Epithelial cell of esophagus (primary cell): ENCODE measurements at regions not wholly inside any gene's neighbourhood (a gene's known extent, or its start where the extent isn't known, plus 50 kb on each side); places are given as distances from the start of the nearest gene placed in this dataset.

ENCODE experiments used
- DNase-seq: peaks from one replicate; pipeline ENCODE4 v3.0.0; 2010; ENCODE audit warnings: low read depth
- H3K4me3 ChIP-seq: 2 replicates; pipeline ENCODE4 v1.5.1; 2011; ENCODE audit warnings: mild to moderate bottlenecking, low read length, control low read depth
- CTCF ChIP-seq: IDR thresholded peaks from 2 replicates; pipeline ENCODE4 v1.5.1; 2011; ENCODE audit warnings: low read depth, mild to moderate bottlenecking, low read length, control low read depth, inconsistent platforms; ENCODE audit not compliant: insufficient read depth; ENCODE audit errors: missing control alignments

DNA sequence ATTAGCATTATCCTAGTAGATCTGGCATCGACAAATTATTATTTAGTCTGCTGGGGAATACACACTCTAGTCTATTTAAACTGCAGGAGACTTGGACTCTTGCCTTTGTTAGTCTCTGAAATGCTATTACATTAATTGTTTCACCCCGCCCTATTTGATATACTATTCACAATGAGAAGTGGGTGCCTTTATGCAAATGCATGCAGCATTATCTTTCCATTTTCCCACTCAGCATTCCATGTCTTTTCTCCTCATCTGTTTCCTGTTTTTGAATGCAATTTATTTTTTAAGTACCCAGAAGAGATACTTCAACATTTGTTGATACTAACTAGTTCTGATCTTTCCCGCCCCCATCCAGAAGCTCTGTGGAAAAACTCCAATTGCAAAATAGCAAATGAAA is 395.3 kb upstream of the NXPH2 start:
- DNase-seq, result no peak
- H3K4me3 ChIP-seq, result no peak overlapping the region
- no peak for TF ChIP-seq CTCF

- no peak overlapping the region for H3K4me3 ChIP-seq
- DNase-seq, result no peak
- no peak for TF ChIP-seq CTCF
These were observed 390.2 kb upstream of the NXPH2 start for GRCh38 chr2:139170406-139170805.

DNA sequence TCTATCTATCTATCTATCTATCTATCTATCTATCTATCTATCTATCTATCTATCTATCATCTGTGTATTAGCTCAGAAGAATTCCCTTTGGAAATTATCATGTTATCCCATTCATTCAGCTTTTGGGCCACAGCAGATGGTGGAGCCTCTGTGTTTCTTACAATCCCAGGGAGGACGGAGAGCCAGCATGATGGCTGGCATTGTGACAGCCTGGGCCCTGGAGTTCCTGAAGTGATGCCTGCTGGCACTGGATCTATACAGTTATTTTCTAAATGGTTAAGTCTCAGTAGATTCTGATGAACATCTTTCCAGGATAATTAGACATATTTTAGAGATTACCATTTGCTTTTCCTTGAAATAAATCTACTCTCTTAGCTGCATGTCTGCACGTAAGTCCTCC is 385.4 kb upstream of the NXPH2 start:
- no peak for DNase-seq
- TF ChIP-seq CTCF, result no peak
- no peak overlapping the region for H3K4me3 ChIP-seq

- peak; percentile 2 for DNase-seq
- TF ChIP-seq CTCF, result no peak
- H3K4me3 ChIP-seq, result no peak overlapping the region
These were observed 384.9 kb upstream of the NXPH2 start for GRCh38 chr2:139165041-139165440.

GRCh38 chr2:139162957-139163356 is 382.8 kb upstream of the NXPH2 start:
- no peak for DNase-seq
- no peak overlapping the region for H3K4me3 ChIP-seq
- TF ChIP-seq CTCF, result no peak

- H3K4me3 ChIP-seq, result no peak overlapping the region
- DNase-seq, result no peak
- no peak for TF ChIP-seq CTCF
These were observed 382.3 kb upstream of the NXPH2 start for GRCh38 chr2:139162456-139162855.

DNA sequence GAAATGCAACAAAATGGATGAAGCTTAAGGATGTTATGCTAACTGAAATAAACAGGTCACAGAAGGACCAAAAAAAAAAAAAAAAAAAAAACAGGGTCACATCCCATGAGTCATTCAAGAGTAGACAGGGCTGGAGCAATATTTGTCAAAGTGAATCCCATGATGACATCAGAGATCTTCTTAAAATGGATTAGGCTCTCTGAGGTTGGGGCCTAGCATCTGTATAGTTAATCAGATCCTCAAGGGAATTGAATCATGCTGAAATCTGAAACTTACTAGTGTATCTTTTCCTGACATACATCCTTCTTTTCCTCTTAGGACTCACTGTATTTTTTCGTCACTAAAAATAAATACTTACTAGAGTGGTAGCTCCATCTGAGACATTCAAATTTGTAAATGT is 380.6 kb upstream of the NXPH2 start:
- no peak for TF ChIP-seq CTCF
- H3K4me3 ChIP-seq, result no peak overlapping the region
- peak; percentile 12 for DNase-seq
